ENCODE measurements at regions not wholly inside any gene's neighbourhood (a gene's known extent, or its start where the extent isn't known, plus 50 kb on each side); places are given as distances from the start of the nearest gene placed in this dataset.

- TF ChIP-seq POLR2A (IDR thresholded peaks at IDR 0.05; ENCODE audit: low read length): no peak
- no peak for TF ChIP-seq GATA1 (IDR thresholded peaks at IDR 0.05; ENCODE audit: low read depth, low read length)
Measured at GRCh38 chr1:110811529-110811928, 61.4 kb upstream of the CD53 start.
